Neutrophil (primary cell): ENCODE measurements at regions not wholly inside any gene's neighbourhood (a gene's known extent, or its start where the extent isn't known, plus 50 kb on each side); places are given as distances from the start of the nearest gene placed in this dataset.

Experiments used
- H3K27ac ChIP-seq: fragments of 200-600 bp; sonication (generic); 2 replicates; pipeline ENCODE4 v1.5.1; 2016; ENCODE audit warnings: mild to moderate bottlenecking, moderate library complexity
- H3K27me3 ChIP-seq: fragments of 200-600 bp; sonication (generic); 2 replicates; pipeline ENCODE4 v1.6.0; 2016; ENCODE audit warnings: mild to moderate bottlenecking
- H3K36me3 ChIP-seq: fragments of 200-600 bp; sonication (generic); 2 replicates; pipeline ENCODE4 v1.5.1; 2017
- H3K4me1 ChIP-seq, 2 experiments: fragments of 200-600 bp in 1 of 2; sonication (generic) in 1 of 2; 1 replicate in 1 of 2; 2 replicates in 1 of 2; pipeline versions ENCODE4 v1.5.1 to v1.6.1; 2013 to 2016; ENCODE audit warnings: low read depth in 1 of 2, low read length in 1 of 2, mild to moderate bottlenecking in 1 of 2, moderate library complexity in 1 of 2; ENCODE audit not compliant: control insufficient read depth in 1 of 2, insufficient read depth in 1 of 2
- H3K4me3 ChIP-seq, 2 experiments: fragments of 200-600 bp in 1 of 2; sonication (generic) in 1 of 2; 1 replicate in 1 of 2; 2 replicates in 1 of 2; pipeline ENCODE4 v1.5.1; 2013 to 2016; ENCODE audit warnings: low read depth in 1 of 2, low read length in 1 of 2, mild to moderate bottlenecking in 1 of 2, moderate library complexity in 1 of 2
- H3K9me3 ChIP-seq: fragments of 200-600 bp; sonication (generic); 2 replicates; pipeline ENCODE4 v1.5.1; 2016
- TF ChIP-seq, protein P1 (sequence below): fragments of 200-600 bp; sonication (generic); IDR thresholded peaks from 2 replicates; pipeline ENCODE4 v1.5.1; 2016; ENCODE audit warnings: antibody characterized with exemption

DNA sequence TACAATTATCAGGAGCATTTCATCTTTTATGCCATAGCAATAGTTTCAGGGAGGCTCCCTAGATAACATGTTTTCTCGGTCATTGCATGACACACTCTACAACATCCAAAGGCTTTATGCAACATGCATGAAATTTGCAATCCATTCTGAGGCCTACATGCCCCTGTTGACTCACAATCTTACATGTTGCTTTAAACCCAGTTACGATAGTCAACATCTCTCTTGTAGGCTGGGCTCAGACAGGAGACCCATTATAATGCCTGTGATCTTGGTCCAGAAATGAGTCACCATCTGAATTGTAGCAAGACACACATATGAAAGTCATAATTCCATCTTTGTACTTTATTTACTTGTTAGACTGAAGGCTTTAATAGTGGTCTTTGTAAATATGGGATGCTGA lies 1050.3 kb upstream of the AMELY start:
- Histone ChIP-seq H3K27ac (no peak overlapping the region), H3K9me3 (no peaks in the 10 kb centered on the region), H3K27me3 (no peaks in the 10 kb centered on the region), H3K4me3 (no peak overlapping the region), H3K4me1 (no peaks in the 10 kb centered on the region), H3K36me3 (no peaks in the 10 kb centered on the region)
- TF ChIP-seq, protein P1, sequence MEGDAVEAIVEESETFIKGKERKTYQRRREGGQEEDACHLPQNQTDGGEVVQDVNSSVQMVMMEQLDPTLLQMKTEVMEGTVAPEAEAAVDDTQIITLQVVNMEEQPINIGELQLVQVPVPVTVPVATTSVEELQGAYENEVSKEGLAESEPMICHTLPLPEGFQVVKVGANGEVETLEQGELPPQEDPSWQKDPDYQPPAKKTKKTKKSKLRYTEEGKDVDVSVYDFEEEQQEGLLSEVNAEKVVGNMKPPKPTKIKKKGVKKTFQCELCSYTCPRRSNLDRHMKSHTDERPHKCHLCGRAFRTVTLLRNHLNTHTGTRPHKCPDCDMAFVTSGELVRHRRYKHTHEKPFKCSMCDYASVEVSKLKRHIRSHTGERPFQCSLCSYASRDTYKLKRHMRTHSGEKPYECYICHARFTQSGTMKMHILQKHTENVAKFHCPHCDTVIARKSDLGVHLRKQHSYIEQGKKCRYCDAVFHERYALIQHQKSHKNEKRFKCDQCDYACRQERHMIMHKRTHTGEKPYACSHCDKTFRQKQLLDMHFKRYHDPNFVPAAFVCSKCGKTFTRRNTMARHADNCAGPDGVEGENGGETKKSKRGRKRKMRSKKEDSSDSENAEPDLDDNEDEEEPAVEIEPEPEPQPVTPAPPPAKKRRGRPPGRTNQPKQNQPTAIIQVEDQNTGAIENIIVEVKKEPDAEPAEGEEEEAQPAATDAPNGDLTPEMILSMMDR: no peak

DNA sequence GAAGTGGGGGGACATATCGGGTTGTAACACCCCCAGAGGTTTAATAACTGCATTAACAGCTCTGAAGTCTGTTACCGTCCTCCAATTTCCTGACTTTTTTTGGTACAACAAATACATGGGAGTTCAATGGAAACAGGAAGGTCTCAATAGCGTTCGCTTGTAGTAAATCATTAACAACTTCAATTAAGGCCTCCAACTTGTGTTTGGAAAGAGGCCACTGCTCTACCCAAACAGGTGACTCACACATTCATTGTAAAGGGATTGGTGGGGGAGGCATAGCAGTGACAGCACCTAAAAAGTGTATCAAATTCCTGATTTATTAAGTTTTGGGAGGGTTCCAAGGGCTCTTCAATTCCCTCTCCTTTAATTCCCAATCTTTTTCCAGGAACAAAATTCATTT lies 1046.2 kb upstream of the AMELY start:
- H3K4me3 ChIP-seq: no peak overlapping the region
- TF ChIP-seq, protein P1: no peak
- no peak overlapping the region for H3K27ac ChIP-seq
- H3K36me3 ChIP-seq: no peaks in the 10 kb centered on the region
- no peaks in the 10 kb centered on the region for H3K9me3 ChIP-seq
- no peaks in the 10 kb centered on the region for H3K27me3 ChIP-seq
- no peaks in the 10 kb centered on the region for H3K4me1 ChIP-seq

DNA sequence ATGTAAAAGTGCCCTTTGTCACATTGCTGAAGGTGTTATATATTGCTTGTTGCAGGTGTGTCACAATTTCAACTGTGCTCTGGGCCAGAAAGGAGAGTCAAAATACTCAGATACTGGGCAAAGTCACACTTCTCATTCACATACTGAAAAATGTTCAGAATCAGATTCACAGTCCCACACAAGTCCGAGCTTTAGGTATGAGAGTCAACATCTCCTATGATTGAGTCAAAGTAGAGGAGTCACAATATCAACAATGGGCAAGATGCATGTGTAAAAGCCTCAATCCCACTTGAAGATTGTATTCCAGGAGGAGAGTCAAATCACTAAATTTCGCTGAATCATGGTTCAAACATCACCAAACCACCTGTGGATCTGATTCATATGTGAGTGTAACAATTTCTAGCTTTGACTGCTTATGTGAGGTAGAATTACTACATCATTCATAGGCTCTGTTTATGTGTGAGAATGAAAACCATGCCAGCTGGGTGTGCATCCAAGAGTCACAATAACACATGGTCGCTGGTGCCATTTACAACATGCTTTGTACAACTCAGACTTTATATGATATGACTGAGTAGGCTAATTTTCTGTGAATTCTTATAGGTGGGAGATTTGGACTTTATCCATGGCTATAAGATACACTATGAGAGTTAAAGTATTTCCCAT lies 1039.8 kb upstream of the AMELY start:
- H3K4me3 ChIP-seq: no peak overlapping the region
- no peaks in the 10 kb centered on the region for H3K4me1 ChIP-seq
- TF ChIP-seq, protein P1: no peak
- H3K9me3 ChIP-seq: no peaks in the 10 kb centered on the region
- H3K36me3 ChIP-seq: no peaks in the 10 kb centered on the region
- no peak overlapping the region for H3K27ac ChIP-seq
- H3K27me3 ChIP-seq: no peaks in the 10 kb centered on the region

DNA sequence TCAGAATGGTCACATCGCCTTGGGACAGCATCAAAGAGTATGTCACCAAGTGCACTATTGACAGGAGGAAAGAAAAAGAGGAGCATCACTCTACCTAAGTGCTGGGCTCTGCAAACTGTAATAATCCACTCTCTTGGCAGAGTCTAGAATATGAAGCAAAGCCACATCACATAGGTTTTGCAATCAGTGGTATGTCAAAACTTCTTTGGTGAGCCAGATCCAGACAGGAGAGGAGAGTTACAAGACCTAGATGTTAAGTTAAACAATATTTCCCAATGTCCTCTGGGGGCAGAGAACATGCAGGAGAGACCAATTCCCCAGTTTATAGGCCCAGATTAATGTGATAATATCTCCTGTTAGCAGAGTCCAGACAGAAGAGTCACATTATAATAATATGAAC lies 1032.6 kb upstream of the AMELY start:
- H3K27me3 ChIP-seq: no peaks in the 10 kb centered on the region
- TF ChIP-seq, protein P1: no peak
- no peaks in the 10 kb centered on the region for H3K9me3 ChIP-seq
- H3K4me1 ChIP-seq: no peaks in the 10 kb centered on the region
- H3K4me3 ChIP-seq: no peak overlapping the region
- H3K27ac ChIP-seq: no peak overlapping the region
- no peaks in the 10 kb centered on the region for H3K36me3 ChIP-seq

DNA sequence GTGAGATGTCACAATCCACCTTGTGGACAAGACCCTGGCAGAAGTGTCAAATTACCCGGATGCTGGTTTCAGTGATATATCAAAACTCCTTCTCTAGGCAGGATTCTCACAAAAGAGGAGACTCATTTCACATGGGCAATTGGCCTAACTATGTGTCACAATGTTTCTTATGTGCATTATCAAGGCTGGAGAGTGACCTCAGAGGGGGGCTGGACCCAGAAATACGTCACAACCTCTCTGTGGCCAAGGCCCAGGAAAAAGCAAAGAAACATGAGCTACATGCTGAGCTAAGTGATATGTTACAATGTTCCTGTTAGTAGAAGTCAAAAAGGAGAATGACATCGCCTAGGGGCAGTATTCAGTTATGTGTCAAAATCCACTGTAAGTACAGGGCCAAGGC lies 1031.2 kb upstream of the AMELY start:
- TF ChIP-seq, protein P1: no peak
- Histone ChIP-seq H3K4me1 (no peaks in the 10 kb centered on the region), H3K4me3 (no peak overlapping the region), H3K36me3 (no peaks in the 10 kb centered on the region), H3K27ac (no peak overlapping the region), H3K9me3 (no peaks in the 10 kb centered on the region), H3K27me3 (no peaks in the 10 kb centered on the region)

DNA sequence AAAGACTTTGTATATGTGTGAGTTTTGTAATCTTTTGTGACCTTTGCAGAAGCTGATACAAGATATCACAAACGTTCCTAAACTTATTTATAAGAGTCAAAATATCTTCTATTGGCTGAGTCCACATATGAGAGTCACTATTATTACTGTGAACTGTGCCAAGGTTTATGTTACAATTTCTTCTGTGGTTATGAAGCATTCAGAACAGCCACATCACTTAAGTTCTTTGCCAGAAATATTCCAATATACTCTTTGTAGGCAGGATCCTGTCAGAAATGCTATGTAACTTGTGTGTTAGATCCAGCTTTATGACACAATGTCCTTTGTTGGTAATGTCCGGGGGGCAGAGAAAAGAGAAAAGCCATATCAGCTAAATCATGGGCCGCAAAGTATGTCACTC lies 1030.3 kb upstream of the AMELY start:
- Histone ChIP-seq H3K27me3 (no peaks in the 10 kb centered on the region), H3K4me3 (no peak overlapping the region), H3K27ac (no peak overlapping the region), H3K36me3 (no peaks in the 10 kb centered on the region), H3K4me1 (no peaks in the 10 kb centered on the region), H3K9me3 (no peaks in the 10 kb centered on the region)
- TF ChIP-seq, protein P1: no peak
